GM23338 (cell line): ENCODE measurements at regions not wholly inside any gene's neighbourhood (a gene's known extent, or its start where the extent isn't known, plus 50 kb on each side); places are given as distances from the start of the nearest gene placed in this dataset.
"Not testable (repeated sequence)": the region's sequence is repeated elsewhere in the genome, so short reads cannot be mapped to it uniquely, and the experiment has no call there.

Experiments
- ATAC-seq: fragments of 200-7000 bp; cut with Tn5 transposase; 3 replicates; pipeline ENCODE4 v1.9.1; 2020
- DNase-seq: peaks from one replicate; pipeline ENCODE4 v3.0.0-alpha.2; 2015; ENCODE audit warnings: low spot score
- H2AFZ ChIP-seq: fragments of 200-600 bp; sonication (generic); 2 replicates; pipeline ENCODE4 v1.8.0; 2016; ENCODE audit warnings: antibody characterized with exemption, mild to moderate bottlenecking, moderate library complexity
- H3F3A ChIP-seq: fragments of 200-600 bp; sonication (generic); replicated peaks from 2 replicates; pipeline ENCODE4 v1.8.0; 2017; ENCODE audit warnings: antibody characterized with exemption, mixed run types, low read depth
- H3K27ac ChIP-seq: fragments of 200-600 bp; sonication (generic); 2 replicates; pipeline ENCODE4 v1.6.1; 2016; ENCODE audit warnings: low read depth
- H3K27me3 ChIP-seq: fragments of 200-600 bp; sonication (generic); 2 replicates; pipeline ENCODE4 v1.8.0; 2016; ENCODE audit warnings: mild to moderate bottlenecking, mixed run types, moderate library complexity; ENCODE audit not compliant: insufficient read depth
- H3K36me3 ChIP-seq: fragments of 200-600 bp; sonication (generic); 2 replicates; pipeline ENCODE4 v1.8.0; 2016; ENCODE audit warnings: mild to moderate bottlenecking; ENCODE audit not compliant: insufficient read depth
- H3K4me1 ChIP-seq: fragments of 200-600 bp; sonication (generic); 2 replicates; pipeline ENCODE4 v1.8.0; 2016; ENCODE audit warnings: mild to moderate bottlenecking, moderate library complexity; ENCODE audit not compliant: insufficient read depth
- H3K4me2 ChIP-seq: fragments of 200-600 bp; sonication (generic); 2 replicates; pipeline ENCODE4 v1.7.1; 2017; ENCODE audit warnings: mixed run types
- H3K4me3 ChIP-seq: fragments of 200-600 bp; sonication (generic); 2 replicates; pipeline ENCODE4 v1.6.1; 2016; ENCODE audit warnings: mixed run types
- H3K79me2 ChIP-seq: fragments of 200-600 bp; sonication (generic); replicated peaks from 2 replicates; pipeline ENCODE4 v1.8.0; 2017; ENCODE audit warnings: mild to moderate bottlenecking; ENCODE audit not compliant: insufficient read depth
- H3K9me2 ChIP-seq: fragments of 200-600 bp; sonication (generic); 2 replicates; pipeline ENCODE4 v1.8.0; 2017; ENCODE audit not compliant: insufficient read depth
- H4K20me1 ChIP-seq: fragments of 200-600 bp; sonication (generic); replicated peaks from 2 replicates; pipeline ENCODE4 v1.8.0; 2017; ENCODE audit warnings: mild to moderate bottlenecking; ENCODE audit not compliant: insufficient read depth
- H3K27ac Mint-ChIP-seq: 2 replicates; pipeline ENCODE4 v1.8.0; 2020; ENCODE audit warnings: inconsistent platforms, mild to moderate bottlenecking, moderate library complexity, mixed read lengths
- H3K27me3 Mint-ChIP-seq: 3 replicates; pipeline ENCODE4 v1.8.0; 2022; ENCODE audit warnings: low read depth, mild to moderate bottlenecking, moderate library complexity, mixed read lengths, inconsistent platforms; ENCODE audit not compliant: insufficient read depth, poor library complexity
- H3K36me3 Mint-ChIP-seq: 3 replicates; pipeline ENCODE4 v1.8.0; 2021; ENCODE audit warnings: low read depth, mild to moderate bottlenecking, inconsistent platforms, moderate library complexity, mixed read lengths
- H3K4me1 Mint-ChIP-seq: 3 replicates; pipeline ENCODE4 v1.8.0; 2020; ENCODE audit warnings: mild to moderate bottlenecking, inconsistent platforms, mixed read lengths
- H3K4me3 Mint-ChIP-seq: 3 replicates; pipeline ENCODE4 v1.8.0; 2021; ENCODE audit warnings: moderate library complexity, mild to moderate bottlenecking, inconsistent platforms, mixed read lengths
- H3K9me3 Mint-ChIP-seq: 3 replicates; pipeline ENCODE4 v1.8.0; 2020; ENCODE audit warnings: moderate library complexity, mild to moderate bottlenecking, inconsistent platforms, mixed read lengths
- EZH2 ChIP-seq: fragments of 200-600 bp; sonication (generic); IDR thresholded peaks from one replicate; pipeline ENCODE4 v1.8.0; 2017; ENCODE audit warnings: antibody characterized with exemption, mild to moderate bottlenecking, low read depth; ENCODE audit not compliant: unreplicated experiment
- NANOG ChIP-seq: IDR thresholded peaks from 2 replicates; pipeline ENCODE4 v1.6.1; 2016; ENCODE audit warnings: antibody characterized with exemption, borderline replicate concordance
- STAT1 ChIP-seq: IDR thresholded peaks from one replicate; pipeline ENCODE4 v1.6.1; 2016; ENCODE audit warnings: antibody characterized with exemption; ENCODE audit not compliant: unreplicated experiment
- ZNF114 ChIP-seq: fragments of 250-450 bp; sonication (Bioruptor Pico); IDR thresholded peaks from 2 replicates; pipeline ENCODE4 v1.5.0; 2020; ENCODE audit warnings: mild to moderate bottlenecking, moderate library complexity
- ZNF331 ChIP-seq: fragments of 250-450 bp; sonication (Bioruptor Pico); IDR thresholded peaks from 2 replicates; pipeline ENCODE4 v1.5.0; 2020; ENCODE audit warnings: low read depth, mild to moderate bottlenecking, moderate library complexity
- TF ChIP-seq, protein P1 (sequence below), 2 experiments: fragments of 200-600 bp in 1 of 2; sonication (generic) in 1 of 2; conservative IDR thresholded peaks; 2 replicates each; pipeline versions ENCODE4 v1.5.1 to v1.6.1; 2016 to 2017; ENCODE audit warnings: antibody characterized with exemption in 2 of 2, low read depth in 2 of 2, mild to moderate bottlenecking in 2 of 2, moderate library complexity in 1 of 2
- TF ChIP-seq, protein P2 (sequence below): fragments of 250-450 bp; sonication (Bioruptor Pico); IDR thresholded peaks from 2 replicates; pipeline ENCODE4 v1.5.0; 2020; ENCODE audit warnings: mild to moderate bottlenecking, moderate library complexity

GRCh38 chr4:146049802-146050201 lies 111.2 kb upstream of the ZNF827 start (continued):
- TF ChIP-seq, protein P1, sequence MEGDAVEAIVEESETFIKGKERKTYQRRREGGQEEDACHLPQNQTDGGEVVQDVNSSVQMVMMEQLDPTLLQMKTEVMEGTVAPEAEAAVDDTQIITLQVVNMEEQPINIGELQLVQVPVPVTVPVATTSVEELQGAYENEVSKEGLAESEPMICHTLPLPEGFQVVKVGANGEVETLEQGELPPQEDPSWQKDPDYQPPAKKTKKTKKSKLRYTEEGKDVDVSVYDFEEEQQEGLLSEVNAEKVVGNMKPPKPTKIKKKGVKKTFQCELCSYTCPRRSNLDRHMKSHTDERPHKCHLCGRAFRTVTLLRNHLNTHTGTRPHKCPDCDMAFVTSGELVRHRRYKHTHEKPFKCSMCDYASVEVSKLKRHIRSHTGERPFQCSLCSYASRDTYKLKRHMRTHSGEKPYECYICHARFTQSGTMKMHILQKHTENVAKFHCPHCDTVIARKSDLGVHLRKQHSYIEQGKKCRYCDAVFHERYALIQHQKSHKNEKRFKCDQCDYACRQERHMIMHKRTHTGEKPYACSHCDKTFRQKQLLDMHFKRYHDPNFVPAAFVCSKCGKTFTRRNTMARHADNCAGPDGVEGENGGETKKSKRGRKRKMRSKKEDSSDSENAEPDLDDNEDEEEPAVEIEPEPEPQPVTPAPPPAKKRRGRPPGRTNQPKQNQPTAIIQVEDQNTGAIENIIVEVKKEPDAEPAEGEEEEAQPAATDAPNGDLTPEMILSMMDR (conservative IDR thresholded peaks at IDR 0.05; ENCODE audit: low read depth in 2 of 2): no peak

GRCh38 chr4:146047768-146048167 lies 109.1 kb upstream of the ZNF827 start:
- H3K79me2 ChIP-seq, H3K27me3 ChIP-seq, H3K36me3 ChIP-seq, H3K4me3 ChIP-seq, H2AFZ ChIP-seq, H3K27me3 Mint-ChIP-seq, H3K4me2 ChIP-seq, H3F3A ChIP-seq, H3K4me3 Mint-ChIP-seq, H3K4me1 Mint-ChIP-seq, DNase-seq, ATAC-seq, H3K4me1 ChIP-seq, H3K27ac Mint-ChIP-seq, H4K20me1 ChIP-seq, H3K27ac ChIP-seq: not testable (repeated sequence)
- Mint-ChIP-seq H3K36me3 (peaks cover 21% of the 10 kb centered on the region), H3K9me3 (peaks cover 30% of the 10 kb centered on the region)
- peaks cover 12% of the 10 kb centered on the region; the same call in 1 of the 2 replicates for H3K9me2 ChIP-seq

DNA sequence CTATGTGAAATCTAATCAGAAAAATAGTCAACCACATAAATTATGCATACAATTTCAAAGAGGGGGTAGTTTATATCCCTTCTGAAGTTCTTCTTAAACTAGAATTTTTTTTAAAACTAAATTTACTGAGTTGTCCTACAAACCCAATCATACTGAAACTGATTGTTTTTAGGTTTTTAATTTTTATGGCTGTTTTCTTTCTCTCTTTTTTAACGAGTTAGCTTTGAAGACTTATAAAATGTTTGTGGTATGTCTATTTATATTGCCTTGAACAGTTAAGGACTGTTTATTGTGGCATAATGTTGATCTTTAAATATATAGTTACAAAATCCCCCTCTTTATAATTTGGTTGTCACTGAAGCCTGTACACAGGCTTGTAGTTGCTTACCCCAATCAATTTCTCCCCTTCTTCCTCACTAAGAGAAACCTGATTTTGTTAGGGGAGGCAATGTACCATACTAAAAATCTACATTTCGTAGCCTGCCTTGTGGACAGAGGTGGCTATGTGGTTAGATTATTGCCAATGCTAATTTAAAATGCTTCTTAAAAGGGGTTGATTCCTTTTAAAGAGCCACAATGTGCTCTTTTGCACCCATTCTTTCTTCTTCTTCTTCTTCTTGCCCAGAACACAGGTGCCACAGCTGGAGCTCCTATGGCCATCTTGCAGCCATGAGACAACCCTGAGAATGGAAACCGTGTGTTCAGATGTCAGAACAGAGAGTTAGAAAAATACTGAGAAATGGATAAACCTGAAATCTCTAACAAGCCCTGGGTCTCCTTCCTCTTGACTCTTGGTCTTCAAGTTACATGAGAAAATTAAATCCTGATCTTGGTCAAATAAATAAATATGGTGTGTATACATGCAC lies 102.7 kb upstream of the ZNF827 start:
- Histone ChIP-seq H3F3A (no peaks in the 10 kb centered on the region), H3K36me3 (no peaks in the 10 kb centered on the region), H3K79me2 (no peaks in the 10 kb centered on the region), H2AFZ (no peak overlapping the region), H3K27ac (no peak overlapping the region), H3K27me3 (no peaks in the 10 kb centered on the region), H4K20me1 (no peaks in the 10 kb centered on the region), H3K4me3 (no peak overlapping the region), H3K9me2 (no peaks in the 10 kb centered on the region), H3K4me2 (no peak overlapping the region), H3K4me1 (no peaks in the 10 kb centered on the region)
- Mint-ChIP-seq H3K4me3 (no peak overlapping the region), H3K9me3 (peaks cover 4% of the 10 kb centered on the region; the same call in 2 of the 3 replicates), H3K27ac (no peak overlapping the region), H3K27me3 (peaks cover 3% of the 10 kb centered on the region), H3K36me3 (no peaks in the 10 kb centered on the region), H3K4me1 (no peaks in the 10 kb centered on the region)
- DNase-seq: no peak
- TF ChIP-seq, protein P2, sequence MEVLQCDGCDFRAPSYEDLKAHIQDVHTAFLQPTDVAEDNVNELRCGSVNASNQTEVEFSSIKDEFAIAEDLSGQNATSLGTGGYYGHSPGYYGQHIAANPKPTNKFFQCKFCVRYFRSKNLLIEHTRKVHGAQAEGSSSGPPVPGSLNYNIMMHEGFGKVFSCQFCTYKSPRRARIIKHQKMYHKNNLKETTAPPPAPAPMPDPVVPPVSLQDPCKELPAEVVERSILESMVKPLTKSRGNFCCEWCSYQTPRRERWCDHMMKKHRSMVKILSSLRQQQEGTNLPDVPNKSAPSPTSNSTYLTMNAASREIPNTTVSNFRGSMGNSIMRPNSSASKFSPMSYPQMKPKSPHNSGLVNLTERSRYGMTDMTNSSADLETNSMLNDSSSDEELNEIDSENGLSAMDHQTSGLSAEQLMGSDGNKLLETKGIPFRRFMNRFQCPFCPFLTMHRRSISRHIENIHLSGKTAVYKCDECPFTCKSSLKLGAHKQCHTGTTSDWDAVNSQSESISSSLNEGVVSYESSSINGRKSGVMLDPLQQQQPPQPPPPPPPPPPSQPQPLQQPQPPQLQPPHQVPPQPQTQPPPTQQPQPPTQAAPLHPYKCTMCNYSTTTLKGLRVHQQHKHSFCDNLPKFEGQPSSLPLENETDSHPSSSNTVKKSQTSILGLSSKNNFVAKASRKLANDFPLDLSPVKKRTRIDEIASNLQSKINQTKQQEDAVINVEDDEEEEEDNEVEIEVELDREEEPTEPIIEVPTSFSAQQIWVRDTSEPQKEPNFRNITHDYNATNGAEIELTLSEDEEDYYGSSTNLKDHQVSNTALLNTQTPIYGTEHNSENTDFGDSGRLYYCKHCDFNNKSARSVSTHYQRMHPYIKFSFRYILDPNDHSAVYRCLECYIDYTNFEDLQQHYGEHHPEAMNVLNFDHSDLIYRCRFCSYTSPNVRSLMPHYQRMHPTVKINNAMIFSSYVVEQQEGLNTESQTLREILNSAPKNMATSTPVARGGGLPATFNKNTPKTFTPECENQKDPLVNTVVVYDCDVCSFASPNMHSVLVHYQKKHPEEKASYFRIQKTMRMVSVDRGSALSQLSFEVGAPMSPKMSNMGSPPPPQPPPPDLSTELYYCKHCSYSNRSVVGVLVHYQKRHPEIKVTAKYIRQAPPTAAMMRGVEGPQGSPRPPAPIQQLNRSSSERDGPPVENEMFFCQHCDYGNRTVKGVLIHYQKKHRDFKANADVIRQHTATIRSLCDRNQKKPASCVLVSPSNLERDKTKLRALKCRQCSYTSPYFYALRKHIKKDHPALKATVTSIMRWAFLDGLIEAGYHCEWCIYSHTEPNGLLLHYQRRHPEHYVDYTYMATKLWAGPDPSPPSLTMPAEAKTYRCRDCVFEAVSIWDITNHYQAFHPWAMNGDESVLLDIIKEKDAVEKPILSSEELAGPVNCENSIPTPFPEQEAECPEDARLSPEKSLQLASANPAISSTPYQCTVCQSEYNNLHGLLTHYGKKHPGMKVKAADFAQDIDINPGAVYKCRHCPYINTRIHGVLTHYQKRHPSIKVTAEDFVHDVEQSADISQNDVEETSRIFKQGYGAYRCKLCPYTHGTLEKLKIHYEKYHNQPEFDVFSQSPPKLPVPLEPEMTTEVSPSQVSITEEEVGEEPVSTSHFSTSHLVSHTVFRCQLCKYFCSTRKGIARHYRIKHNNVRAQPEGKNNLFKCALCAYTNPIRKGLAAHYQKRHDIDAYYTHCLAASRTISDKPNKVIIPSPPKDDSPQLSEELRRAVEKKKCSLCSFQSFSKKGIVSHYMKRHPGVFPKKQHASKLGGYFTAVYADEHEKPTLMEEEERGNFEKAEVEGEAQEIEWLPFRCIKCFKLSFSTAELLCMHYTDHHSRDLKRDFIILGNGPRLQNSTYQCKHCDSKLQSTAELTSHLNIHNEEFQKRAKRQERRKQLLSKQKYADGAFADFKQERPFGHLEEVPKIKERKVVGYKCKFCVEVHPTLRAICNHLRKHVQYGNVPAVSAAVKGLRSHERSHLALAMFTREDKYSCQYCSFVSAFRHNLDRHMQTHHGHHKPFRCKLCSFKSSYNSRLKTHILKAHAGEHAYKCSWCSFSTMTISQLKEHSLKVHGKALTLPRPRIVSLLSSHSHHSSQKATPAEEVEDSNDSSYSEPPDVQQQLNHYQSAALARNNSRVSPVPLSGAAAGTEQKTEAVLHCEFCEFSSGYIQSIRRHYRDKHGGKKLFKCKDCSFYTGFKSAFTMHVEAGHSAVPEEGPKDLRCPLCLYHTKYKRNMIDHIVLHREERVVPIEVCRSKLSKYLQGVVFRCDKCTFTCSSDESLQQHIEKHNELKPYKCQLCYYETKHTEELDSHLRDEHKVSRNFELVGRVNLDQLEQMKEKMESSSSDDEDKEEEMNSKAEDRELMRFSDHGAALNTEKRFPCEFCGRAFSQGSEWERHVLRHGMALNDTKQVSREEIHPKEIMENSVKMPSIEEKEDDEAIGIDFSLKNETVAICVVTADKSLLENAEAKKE (CRISPR knock-in tag): no peak
- TF ChIP-seq STAT1: no peak
- no peak for TF ChIP-seq ZNF331 (CRISPR knock-in tag)
- TF ChIP-seq ZNF114 (CRISPR knock-in tag): no peak
- no peak for TF ChIP-seq NANOG
- TF ChIP-seq EZH2: no peak
- no peak for ATAC-seq
